ENCODE measurements at regions not wholly inside any gene's neighbourhood (a gene's known extent, or its start where the extent isn't known, plus 50 kb on each side); places are given as distances from the start of the nearest gene placed in this dataset.

DNA sequence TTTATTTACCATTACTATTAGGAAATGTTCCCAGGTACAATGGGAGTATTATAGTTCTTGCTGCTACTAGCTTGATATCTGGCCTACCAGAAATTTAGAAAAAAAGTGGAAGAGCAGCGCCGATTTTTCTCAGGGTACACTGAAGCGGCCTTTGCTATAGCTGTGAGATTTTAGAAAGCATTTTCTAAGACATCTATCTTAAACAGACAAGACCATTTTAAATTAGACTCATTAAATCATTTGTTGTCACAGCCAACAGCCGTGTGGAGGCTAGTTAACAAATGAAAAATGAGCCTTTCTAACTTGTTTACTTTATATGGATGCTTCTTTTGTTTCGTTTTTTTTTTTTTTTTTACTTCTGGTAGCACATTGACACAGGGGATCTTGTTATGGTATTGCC lies 183.2 kb upstream of the ZRANB2 start:
- H3K4me3 ChIP-seq = no peak overlapping the region
- intact Hi-C loops (cut with DNase I; ENCODE audit: low total_unique reads) (no loop called here), in situ Hi-C loops (cut with MboI; ENCODE audit: low pct_ligation_motif_present in 1 of 4, low pct_unique_long_range_greater_than_20kb in 1 of 4, low sequenced_read_pairs in 3 of 4) (no loop called here)
- DNase-seq = no peak
- H3K27me3 ChIP-seq = no peaks in the 10 kb centered on the region
- H3K27ac ChIP-seq = no peak overlapping the region
- H3K4me1 ChIP-seq = peaks cover 0 to 13% (median 0%) of the 10 kb centered on the region in 4 donors
- H3K9me3 ChIP-seq = no peaks in the 10 kb centered on the region
- no peaks in the 10 kb centered on the region for H3K36me3 ChIP-seq
- 77 to 80% methylated on average over 5 of the region's 5 CpGs for WGBS, 2 donors (ENCODE audit: low coverage in 1 of 2)
- TF ChIP-seq CTCF (IDR thresholded peaks at IDR 0.05) (no peak), POLR2A (IDR thresholded peaks at IDR 0.05) (no peak), POLR2AphosphoS5 (IDR thresholded peaks at IDR 0.05) (no peak), EP300 (IDR thresholded peaks at IDR 0.05; ENCODE audit: low read depth) (no peak)

DNA sequence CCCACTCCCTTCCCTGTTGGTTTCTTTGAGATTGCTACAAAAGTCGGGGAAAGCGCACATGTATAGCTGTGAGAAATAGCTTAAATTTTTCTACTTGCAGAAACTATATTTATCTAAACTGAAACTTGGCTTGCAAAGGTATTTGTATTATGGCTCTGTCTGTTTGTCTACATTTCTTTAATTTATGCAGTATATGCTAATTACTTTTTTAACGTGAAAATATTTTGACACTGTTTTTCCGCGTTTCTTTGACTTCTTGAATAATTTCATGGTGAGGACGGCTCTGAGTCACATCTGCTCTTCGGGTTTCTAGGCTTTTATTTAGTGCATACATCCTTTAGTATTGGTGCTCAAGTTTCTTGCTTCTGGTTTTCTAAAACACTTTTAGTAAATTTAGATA lies 182.1 kb upstream of the ZRANB2 start:
- TF ChIP-seq POLR2AphosphoS5 (IDR thresholded peaks at IDR 0.05) (no peak), EP300 (IDR thresholded peaks at IDR 0.05; ENCODE audit: low read depth) (no peak), CTCF (IDR thresholded peaks at IDR 0.05) (no peak), POLR2A (IDR thresholded peaks at IDR 0.05) (no peak)
- intact Hi-C loops (cut with DNase I; ENCODE audit: low total_unique reads) = no loop called here

GRCh38 chr1:71252900-71253299 lies 172.1 kb upstream of the ZRANB2 start:
- Histone ChIP-seq H3K9me3 (no peaks in the 10 kb centered on the region), H3K27me3 (no peaks in the 10 kb centered on the region), H3K4me3 (no peak overlapping the region), H3K27ac (no peak overlapping the region), H3K4me1 (no peaks in the 10 kb centered on the region), H3K36me3 (no peaks in the 10 kb centered on the region)
- no peak for TF ChIP-seq EP300 (IDR thresholded peaks at IDR 0.05; ENCODE audit: low read depth)
- TF ChIP-seq CTCF (IDR thresholded peaks at IDR 0.05) = no peak
- no peak for TF ChIP-seq POLR2AphosphoS5 (IDR thresholded peaks at IDR 0.05)
- TF ChIP-seq POLR2A (IDR thresholded peaks at IDR 0.05) = no peak
- DNase-seq = no peak
- intact Hi-C loops (cut with DNase I; ENCODE audit: low total_unique reads) (no loop called here), in situ Hi-C loops (cut with MboI; ENCODE audit: low pct_ligation_motif_present in 1 of 4, low pct_unique_long_range_greater_than_20kb in 1 of 4, low sequenced_read_pairs in 3 of 4) (no loop called here)
- WGBS, 2 donors (ENCODE audit: low coverage in 1 of 2) = 50 to 64% methylated on average over 2 to 3 of the region's 3 CpGs

More for the DNA sequence above, 182.1 kb upstream of the ZRANB2 start:
- no peak overlapping the region for H3K27ac ChIP-seq
- WGBS, 2 donors (ENCODE audit: low coverage in 1 of 2) = 69 to 77% methylated on average over 6 to 7 of the region's 7 CpGs
- H3K4me3 ChIP-seq = no peak overlapping the region
- no peak for DNase-seq
- no peaks in the 10 kb centered on the region for H3K36me3 ChIP-seq
- H3K9me3 ChIP-seq = no peaks in the 10 kb centered on the region
- H3K4me1 ChIP-seq = peaks cover 0 to 9% (median 0%) of the 10 kb centered on the region in 4 donors
- no peaks in the 10 kb centered on the region for H3K27me3 ChIP-seq
- in situ Hi-C loops (cut with MboI; ENCODE audit: low pct_ligation_motif_present in 1 of 4, low pct_unique_long_range_greater_than_20kb in 1 of 4, low sequenced_read_pairs in 3 of 4) = no loop called here

- intact Hi-C loops (cut with DNase I; ENCODE audit: low total_unique reads) = no loop called here
- DNase-seq = no peak
- no peak overlapping the region for H3K27ac ChIP-seq
- H3K4me1 ChIP-seq = no peaks in the 10 kb centered on the region
- no peaks in the 10 kb centered on the region for H3K27me3 ChIP-seq
- H3K4me3 ChIP-seq = no peak overlapping the region
- TF ChIP-seq CTCF (IDR thresholded peaks at IDR 0.05) (no peak), POLR2AphosphoS5 (IDR thresholded peaks at IDR 0.05) (no peak), EP300 (IDR thresholded peaks at IDR 0.05; ENCODE audit: low read depth) (no peak), POLR2A (IDR thresholded peaks at IDR 0.05) (no peak)
- in situ Hi-C loops (cut with MboI; ENCODE audit: low pct_ligation_motif_present in 1 of 4, low pct_unique_long_range_greater_than_20kb in 1 of 4, low sequenced_read_pairs in 3 of 4) = no loop called here
- no peaks in the 10 kb centered on the region for H3K36me3 ChIP-seq
- H3K9me3 ChIP-seq = no peaks in the 10 kb centered on the region
- 88 to 92% methylated on average over 4 of the region's 4 CpGs for WGBS, 2 donors (ENCODE audit: low coverage in 1 of 2)
These were observed 164.4 kb upstream of the ZRANB2 start for GRCh38 chr1:71245246-71245645.

Measured in transverse colon (tissue), 4 donors.